ENCODE measurements at regions not wholly inside any gene's neighbourhood (a gene's known extent, or its start where the extent isn't known, plus 50 kb on each side); places are given as distances from the start of the nearest gene placed in this dataset.

DNA sequence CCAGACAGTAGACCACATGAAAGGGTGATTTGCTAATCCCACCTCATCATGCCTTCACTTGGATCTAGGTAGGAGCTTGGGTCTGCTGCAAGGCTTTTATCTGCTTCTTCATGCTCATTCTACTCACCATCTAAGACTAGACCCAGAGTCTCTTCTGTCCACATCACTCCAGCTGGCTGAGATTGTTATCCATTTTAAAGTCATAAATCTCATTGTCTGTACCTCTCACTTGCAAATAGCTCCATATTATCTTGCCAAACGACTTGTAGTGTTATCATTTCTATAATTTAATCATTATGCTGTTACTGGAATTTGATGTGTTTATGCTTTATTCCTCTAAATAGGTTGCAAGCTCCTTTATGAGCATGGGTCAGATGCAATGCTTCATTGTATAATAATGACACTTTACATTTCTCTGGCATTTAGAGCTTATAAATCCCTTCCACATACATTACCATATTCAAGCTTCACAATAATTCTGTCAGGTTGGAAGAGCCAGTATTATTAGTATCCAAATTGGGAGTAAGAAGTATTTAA, 254.2 kb upstream of the SORL1-AS1 start:
- DNase-seq (ENCODE audit: low spot score), result no peak
- ATAC-seq, result no peak

DNA sequence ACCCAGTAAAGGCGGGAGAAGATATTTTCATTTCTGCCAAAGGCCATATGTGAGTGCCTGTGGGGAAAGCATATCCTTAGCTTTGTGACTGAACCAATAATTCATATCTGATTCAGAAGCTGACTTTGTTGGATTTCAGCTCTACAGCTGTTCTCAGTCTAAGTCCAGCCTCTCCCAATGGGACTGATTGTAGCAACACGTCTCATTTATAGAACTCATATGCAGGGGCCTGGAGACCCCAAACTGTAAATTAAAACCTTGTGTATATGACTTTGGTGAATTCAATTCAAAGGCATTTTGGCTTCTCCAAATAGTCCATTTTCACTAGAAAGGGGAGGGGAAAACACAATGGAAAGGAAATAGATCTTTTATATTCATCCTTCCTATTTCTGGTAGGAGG, 250.4 kb upstream of the SORL1-AS1 start:
- ATAC-seq (no peak), DNase-seq (ENCODE audit: low spot score) (no peak)

DNA sequence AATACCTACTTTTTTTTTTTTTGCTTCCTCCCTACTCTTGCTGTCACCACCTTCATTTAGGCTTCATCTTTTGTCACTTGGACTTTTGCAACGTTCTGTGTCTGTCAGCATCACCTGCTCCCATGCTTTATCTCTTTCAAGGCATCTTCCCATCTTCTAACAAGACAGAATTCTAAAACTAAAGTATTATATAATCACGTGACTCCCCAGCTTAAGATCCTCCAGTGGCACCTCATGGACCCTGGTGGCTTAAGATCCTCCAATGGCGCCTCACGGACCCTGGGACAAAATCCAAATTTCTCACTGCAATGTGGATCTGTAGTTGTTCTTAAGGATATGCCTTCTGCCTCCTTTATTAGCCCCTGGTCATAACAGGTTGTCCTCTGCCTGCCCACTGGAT, 248.2 kb upstream of the SORL1-AS1 start:
- DNase-seq (ENCODE audit: low spot score), result no peak
- no peak for ATAC-seq

DNA sequence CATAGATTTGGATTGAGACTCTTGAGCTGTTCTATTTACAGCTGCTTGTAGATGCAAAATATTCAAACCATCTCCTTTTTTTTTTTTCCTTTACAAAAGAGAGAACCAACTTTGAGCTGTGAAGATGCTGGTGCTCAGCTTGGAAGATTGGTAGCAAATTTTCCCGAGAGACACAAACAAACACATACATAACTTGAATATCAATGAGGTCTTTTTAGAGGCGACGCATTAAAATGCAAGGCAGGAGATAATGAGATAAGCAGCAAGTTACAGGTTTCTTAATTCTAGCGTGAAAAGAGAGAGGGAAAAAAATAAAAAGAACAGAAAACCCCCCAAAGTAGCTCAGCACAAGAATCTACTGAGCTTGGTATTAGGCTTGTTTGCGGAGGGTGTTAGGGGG, 247.0 kb upstream of the SORL1-AS1 start:
- ATAC-seq (no peak), DNase-seq (ENCODE audit: low spot score) (no peak)

DNA sequence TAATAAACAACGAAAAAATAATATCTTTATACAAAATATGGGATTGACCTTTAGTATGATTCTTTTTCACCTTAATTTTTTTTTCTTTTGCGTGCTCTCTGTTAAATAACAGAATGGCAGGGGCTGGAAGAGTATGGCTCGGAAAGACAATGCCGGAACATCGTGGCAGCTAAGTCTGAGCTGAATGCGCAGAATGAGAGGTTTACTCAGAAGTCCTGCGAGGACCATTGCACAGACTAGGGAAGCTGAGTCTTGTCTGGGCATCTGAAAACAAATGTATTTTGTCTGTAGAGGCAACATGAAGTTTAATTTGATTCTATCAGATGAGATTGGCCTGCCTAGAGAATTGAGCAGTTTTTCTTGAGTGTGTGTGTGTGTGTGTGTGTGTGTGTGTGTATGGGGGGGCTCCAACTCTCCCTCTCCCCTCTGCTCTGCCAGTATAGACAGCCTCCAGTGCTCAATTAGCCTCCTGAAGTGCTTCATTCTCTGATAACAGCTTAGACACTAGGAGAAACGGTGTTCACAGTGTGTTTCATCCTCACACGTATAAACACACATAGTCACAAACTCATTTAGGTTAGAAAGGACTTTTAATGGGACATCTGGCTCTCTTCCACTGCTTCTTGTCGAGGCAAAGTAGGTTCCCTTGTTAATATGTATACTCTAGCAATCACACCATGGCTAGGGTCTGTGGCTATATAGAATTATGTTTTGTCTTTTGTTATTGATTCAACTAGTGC, 244.3 kb upstream of the SORL1-AS1 start:
- DNase-seq (ENCODE audit: low spot score) (no peak), ATAC-seq (no peak)

DNA sequence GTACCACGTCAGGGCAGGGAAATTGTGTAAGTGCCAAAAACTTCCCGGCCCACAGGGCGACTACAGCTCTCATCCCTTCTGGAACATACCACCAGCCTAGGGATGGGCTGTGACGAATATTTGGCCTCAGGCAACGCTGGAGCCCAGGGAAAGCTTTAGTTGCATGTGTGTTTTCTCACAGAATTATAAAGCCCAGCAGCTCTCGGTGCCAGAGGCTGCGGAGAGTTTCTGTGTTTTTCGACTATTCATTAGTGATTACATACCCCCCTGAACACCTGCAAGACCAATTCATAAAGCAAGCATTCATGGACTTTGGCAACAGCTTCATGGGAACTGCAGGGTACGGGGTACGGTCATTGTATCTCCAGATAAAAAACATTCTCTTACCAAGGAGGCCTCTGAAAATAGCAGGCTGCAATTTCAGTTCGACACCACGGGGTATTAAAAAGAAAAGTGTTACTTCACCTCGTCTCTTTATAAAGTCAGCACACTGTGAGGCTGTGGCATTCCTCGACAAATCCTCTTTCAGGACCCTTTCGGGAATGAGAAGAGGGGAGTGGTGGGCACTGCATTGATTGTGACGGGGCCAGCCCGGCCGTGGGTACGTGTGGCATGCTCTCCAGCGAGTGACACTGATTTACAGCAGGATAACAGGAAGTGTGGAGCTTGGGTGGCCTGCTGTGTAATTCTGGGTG, 243.6 kb upstream of the SORL1-AS1 start:
- DNase-seq (ENCODE audit: low spot score) (no peak), ATAC-seq (no peak)

DNA sequence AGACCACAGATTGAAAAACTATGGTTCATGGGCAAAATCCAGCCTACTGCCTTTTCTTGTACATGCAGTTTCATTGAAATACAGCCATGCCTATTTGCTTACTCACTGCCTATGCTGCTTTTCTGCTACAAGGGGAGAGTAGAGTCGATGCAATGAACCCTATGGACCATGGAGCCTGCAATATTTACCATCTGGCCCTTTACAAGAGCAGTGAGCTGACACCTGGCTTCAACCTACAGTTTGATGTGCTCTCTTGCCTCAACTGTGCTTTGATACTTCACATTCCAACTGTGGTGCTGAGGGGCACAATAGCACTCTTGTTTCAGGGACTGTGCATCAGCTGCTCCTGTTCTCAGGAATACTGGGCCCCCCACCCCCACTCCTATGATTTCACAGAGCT, 239.5 kb upstream of the SORL1-AS1 start:
- DNase-seq (ENCODE audit: low spot score) (no peak), ATAC-seq (no peak)

DNA sequence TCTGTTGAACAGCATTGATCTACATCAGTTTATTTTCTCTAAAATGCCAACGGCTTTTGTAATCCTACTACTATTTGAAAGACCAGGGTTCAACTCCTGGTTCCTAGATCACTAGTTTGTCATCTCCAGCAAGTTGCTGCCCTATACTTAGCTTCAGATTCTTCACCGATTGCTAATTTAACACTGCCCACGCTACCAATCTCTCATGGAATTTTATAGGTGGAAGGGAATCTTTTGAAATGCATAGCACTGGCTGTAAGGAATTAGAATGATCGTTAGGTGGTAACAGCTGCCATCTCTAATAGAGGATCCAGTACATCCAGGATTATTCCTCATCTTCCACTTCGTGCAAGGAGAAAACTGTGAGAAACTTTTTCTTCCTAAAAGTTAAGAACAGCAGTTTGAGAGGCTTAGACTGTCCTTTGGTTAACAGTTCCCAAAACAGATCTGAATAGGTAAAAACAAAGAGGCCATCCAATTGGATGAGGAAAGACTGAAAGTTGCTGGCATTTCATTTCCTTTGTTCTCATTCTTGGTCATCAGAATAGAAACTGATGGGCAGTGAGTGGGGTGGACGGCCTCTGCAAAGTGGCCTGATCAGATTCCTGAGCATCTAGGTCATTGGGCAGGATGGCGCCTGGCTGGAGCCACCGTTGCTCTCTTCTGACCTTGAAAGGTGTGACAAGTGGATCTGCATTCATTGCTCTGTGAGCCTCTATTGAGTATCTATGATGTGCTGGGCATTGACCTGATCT, 236.3 kb upstream of the SORL1-AS1 start:
- no peak for ATAC-seq
- no peak for DNase-seq (ENCODE audit: low spot score)

DNA sequence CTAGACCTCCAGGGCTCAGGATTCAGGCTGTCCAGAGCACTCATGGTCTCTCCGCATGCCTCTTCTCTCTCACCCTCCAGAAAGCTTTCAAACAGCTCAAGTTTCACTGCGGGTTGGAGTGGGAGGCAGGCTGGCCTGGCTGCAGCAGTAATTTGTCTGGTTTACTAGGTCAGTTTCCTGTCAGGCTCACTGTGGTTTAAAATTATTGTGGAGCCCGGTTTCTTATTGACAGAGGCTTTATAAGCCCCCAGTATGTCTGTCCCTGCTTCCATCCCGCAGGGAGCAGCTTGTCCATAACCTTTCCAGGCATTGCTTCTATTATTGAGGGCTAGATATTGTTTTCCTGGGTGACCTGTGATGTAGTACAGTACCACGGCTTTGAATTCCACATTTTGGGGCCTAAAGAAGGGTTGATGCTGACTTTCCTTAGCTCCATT, 235.3 kb upstream of the SORL1-AS1 start:
- ATAC-seq (no peak), DNase-seq (ENCODE audit: low spot score) (no peak)

DNA sequence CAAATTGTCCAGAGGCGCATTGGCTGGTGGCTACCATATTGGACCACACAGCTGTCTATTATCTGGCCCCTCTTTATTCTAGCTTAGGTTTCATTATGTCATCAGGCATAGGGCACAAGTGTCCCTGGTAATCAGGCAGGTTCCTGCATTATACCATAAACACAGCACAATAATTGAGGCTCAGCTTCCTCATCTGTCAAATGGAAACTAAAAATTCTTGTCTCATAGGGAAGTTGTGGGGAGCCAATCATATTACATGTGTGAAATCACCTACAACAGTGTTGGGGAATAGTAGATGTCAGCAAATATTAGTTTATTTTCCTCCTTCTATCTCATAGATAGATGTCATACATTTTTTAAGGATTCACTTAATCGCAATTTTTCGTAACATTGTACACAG, 231.0 kb upstream of the SORL1-AS1 start:
- DNase-seq (ENCODE audit: low spot score) (no peak), ATAC-seq (no peak)
